Keratinocyte (primary cell): ENCODE measurements at regions not wholly inside any gene's neighbourhood (a gene's known extent, or its start where the extent isn't known, plus 50 kb on each side); places are given as distances from the start of the nearest gene placed in this dataset.
A peak's percentile ranks its signal among the peaks of the same experiment; 100 is the strongest.

Source experiments
- DNase-seq: peaks from one replicate; pipeline ENCODE4 v3.0.0-alpha.2; 2011; ENCODE audit warnings: low read depth, missing footprints, low spot score
- FAIRE-seq: peaks from 2 replicates; lab custom pipeline; 2011; peaks lifted over from hg19 to GRCh38; lab: Jason Lieb, UNC
- H2AFZ ChIP-seq: 2 replicates; pipeline ENCODE4 v1.6.0; 2012; ENCODE audit warnings: low read length, control low read depth, inconsistent platforms; ENCODE audit not compliant: control insufficient read depth
- H3K27ac ChIP-seq: 2 replicates; pipeline ENCODE4 v1.5.1; 2011; ENCODE audit warnings: low read length; ENCODE audit not compliant: control insufficient read depth, insufficient read depth
- H3K27me3 ChIP-seq: 3 replicates; pipeline ENCODE4 v1.6.0; 2011; ENCODE audit warnings: low read length; ENCODE audit not compliant: control insufficient read depth, insufficient read depth; ENCODE audit errors: extremely low read depth
- H3K36me3 ChIP-seq, 2 experiments: 2 replicates in 1 of 2; 3 replicates in 1 of 2; pipeline ENCODE4 v1.5.1; 2011; ENCODE audit warnings: low read length in 2 of 2, mild to moderate bottlenecking in 1 of 2; ENCODE audit not compliant: control insufficient read depth in 2 of 2, insufficient read depth in 2 of 2; ENCODE audit errors: extremely low read depth in 1 of 2
- H3K4me1 ChIP-seq: 3 replicates; pipeline ENCODE4 v1.5.1; 2011; ENCODE audit warnings: low read length; ENCODE audit not compliant: control insufficient read depth, insufficient read depth; ENCODE audit errors: extremely low read depth
- H3K4me2 ChIP-seq: 3 replicates; pipeline ENCODE4 v1.6.0; 2011; ENCODE audit warnings: low read depth, low read length; ENCODE audit not compliant: control insufficient read depth, insufficient read depth; ENCODE audit errors: extremely low read depth
- H3K4me3 ChIP-seq, 3 experiments: fragments of 200-600 bp in 1 of 3; sonication (generic) in 1 of 3; 2 replicates in 2 of 3; 3 replicates in 1 of 3; pipeline ENCODE4 v1.5.1; 2011 to 2016; ENCODE audit warnings: low read length in 3 of 3, mild to moderate bottlenecking in 3 of 3, control low read depth in 2 of 3, inconsistent platforms in 1 of 3, low read depth in 1 of 3, mixed read lengths in 1 of 3, mixed run types in 1 of 3, moderate library complexity in 1 of 3; ENCODE audit not compliant: control insufficient read depth in 2 of 3, insufficient read depth in 2 of 3; ENCODE audit errors: extremely low read depth in 1 of 3
- H3K79me2 ChIP-seq: 2 replicates; pipeline ENCODE4 v1.6.0; 2012; ENCODE audit warnings: low read length; ENCODE audit not compliant: control insufficient read depth, insufficient read depth
- H3K9ac ChIP-seq: 3 replicates; pipeline ENCODE4 v1.6.0; 2011; ENCODE audit warnings: low read length; ENCODE audit not compliant: control insufficient read depth, insufficient read depth; ENCODE audit errors: extremely low read depth
- H3K9me1 ChIP-seq: 3 replicates; pipeline ENCODE4 v1.6.0; 2011; ENCODE audit warnings: low read length; ENCODE audit not compliant: control insufficient read depth, insufficient read depth; ENCODE audit errors: extremely low read depth
- H3K9me3 ChIP-seq: 2 replicates; pipeline ENCODE4 v1.5.1; 2012; ENCODE audit warnings: low read depth, low read length; ENCODE audit not compliant: control insufficient read depth
- H4K20me1 ChIP-seq: 3 replicates; pipeline ENCODE4 v1.6.0; 2011; ENCODE audit warnings: low read length; ENCODE audit not compliant: control insufficient read depth, insufficient read depth; ENCODE audit errors: extremely low read depth
- CTCF ChIP-seq, 3 experiments: IDR thresholded peaks in 1 of 3; conservative IDR thresholded peaks in 1 of 3; optimal IDR thresholded peaks in 1 of 3; 2 replicates in 2 of 3; 3 replicates in 1 of 3; pipeline versions ENCODE3 to v1.5.1; 2011; ENCODE audit warnings: low read length in 3 of 3, mild to moderate bottlenecking in 3 of 3, moderate library complexity in 2 of 3, control low read depth in 1 of 3, inconsistent platforms in 1 of 3; ENCODE audit not compliant: insufficient read depth in 2 of 3; ENCODE audit errors: extremely low read depth in 1 of 3
- EZH2 ChIP-seq: IDR thresholded peaks from one replicate; pipeline ENCODE4 v1.6.1; 2012; ENCODE audit warnings: inconsistent platforms, mild to moderate bottlenecking, low read length, moderate library complexity
- dilution Hi-C: fragments of 300-500 bp; cut with MboI; formaldehyde crosslinking; loops from one replicate; pipeline ENCODE4 v1.7.0; 2020; ENCODE audit warnings: low sequenced_read_pairs; ENCODE audit not compliant: extremely low pct_ligation_motif_present

- FAIRE-seq, result peak; percentile 20
Observed at GRCh38 chr3:64294771-64295170, 69.5 kb upstream of the PRICKLE2 start.

GRCh38 chr3:64293121-64293520, 67.9 kb upstream of the PRICKLE2 start:
- Histone ChIP-seq H3K9me1 (no peaks in the 10 kb centered on the region), H3K27me3 (no peaks in the 10 kb centered on the region), H3K4me3 (no peak overlapping the region), H3K27ac (no peak overlapping the region), H3K79me2 (no peaks in the 10 kb centered on the region), H3K4me2 (no peak overlapping the region), H4K20me1 (no peaks in the 10 kb centered on the region), H3K9me3 (no peaks in the 10 kb centered on the region), H2AFZ (no peak overlapping the region), H3K4me1 (peaks cover 18% of the 10 kb centered on the region), H3K36me3 (no peaks in the 10 kb centered on the region), H3K9ac (no peak overlapping the region)
- no peak for FAIRE-seq
- dilution Hi-C loops, result no loop called here
- TF ChIP-seq EZH2 (no peak), CTCF (optimal IDR thresholded peaks at IDR 0.05 in 1 of 3, IDR thresholded peaks at IDR 0.05 in 1 of 3, conservative IDR thresholded peaks at IDR 0.05 in 1 of 3; ENCODE audit: extremely low read depth in 1 of 3, insufficient read depth in 2 of 3, low read length in 3 of 3) (no peak)
- DNase-seq, result no peak

More at GRCh38 chr3:64294771-64295170, 69.5 kb upstream of the PRICKLE2 start:
- Histone ChIP-seq H3K4me2 (no peak overlapping the region), H3K27me3 (no peaks in the 10 kb centered on the region), H3K36me3 (no peaks in the 10 kb centered on the region), H3K27ac (no peak overlapping the region), H3K9me1 (no peaks in the 10 kb centered on the region), H3K4me3 (no peak overlapping the region), H3K9ac (no peak overlapping the region), H3K9me3 (no peaks in the 10 kb centered on the region), H2AFZ (no peak overlapping the region), H4K20me1 (no peaks in the 10 kb centered on the region), H3K79me2 (no peaks in the 10 kb centered on the region), H3K4me1 (peaks cover 18% of the 10 kb centered on the region)
- dilution Hi-C loops, result no loop called here
- no peak for TF ChIP-seq CTCF (optimal IDR thresholded peaks at IDR 0.05 in 1 of 3, IDR thresholded peaks at IDR 0.05 in 1 of 3, conservative IDR thresholded peaks at IDR 0.05 in 1 of 3; ENCODE audit: extremely low read depth in 1 of 3, insufficient read depth in 2 of 3, low read length in 3 of 3)
- no peak for TF ChIP-seq EZH2
- DNase-seq, result no peak
